SJCRH30 (cell line): ENCODE measurements at regions not wholly inside any gene's neighbourhood (a gene's known extent, or its start where the extent isn't known, plus 50 kb on each side); places are given as distances from the start of the nearest gene placed in this dataset.
"Not testable (repeated sequence)": the region's sequence is repeated elsewhere in the genome, so short reads cannot be mapped to it uniquely, and the experiment has no call there.

ENCODE experiments used
- DNase-seq, 2 experiments: peaks; one replicate each; pipeline ENCODE4 v3.0.0-alpha.2; 2015 to 2020
- H3K27ac ChIP-seq: fragments of 250-450 bp; sonication (Bioruptor Pico); 2 replicates; pipeline ENCODE4 v1.5.1; 2020; ENCODE audit warnings: mild to moderate bottlenecking, moderate library complexity
- H3K27me3 ChIP-seq: fragments of 250-450 bp; sonication (Bioruptor Pico); 2 replicates; pipeline ENCODE4 v1.5.1; 2020; ENCODE audit warnings: mild to moderate bottlenecking, moderate library complexity
- H3K36me3 ChIP-seq: fragments of 250-450 bp; sonication (Bioruptor Pico); 2 replicates; pipeline ENCODE4 v1.5.1; 2020; ENCODE audit warnings: mild to moderate bottlenecking, moderate library complexity
- H3K4me1 ChIP-seq: fragments of 250-450 bp; sonication (Bioruptor Pico); 2 replicates; pipeline ENCODE4 v1.5.1; 2020; ENCODE audit warnings: mild to moderate bottlenecking, moderate library complexity
- H3K4me3 ChIP-seq: fragments of 250-450 bp; sonication (Bioruptor Pico); 2 replicates; pipeline ENCODE4 v1.5.1; 2020; ENCODE audit warnings: mild to moderate bottlenecking, moderate library complexity
- H3K9me3 ChIP-seq: fragments of 250-450 bp; sonication (Bioruptor Pico); replicated peaks from 2 replicates; pipeline ENCODE4 v1.5.1; 2020; ENCODE audit warnings: mild to moderate bottlenecking, moderate library complexity

DNA sequence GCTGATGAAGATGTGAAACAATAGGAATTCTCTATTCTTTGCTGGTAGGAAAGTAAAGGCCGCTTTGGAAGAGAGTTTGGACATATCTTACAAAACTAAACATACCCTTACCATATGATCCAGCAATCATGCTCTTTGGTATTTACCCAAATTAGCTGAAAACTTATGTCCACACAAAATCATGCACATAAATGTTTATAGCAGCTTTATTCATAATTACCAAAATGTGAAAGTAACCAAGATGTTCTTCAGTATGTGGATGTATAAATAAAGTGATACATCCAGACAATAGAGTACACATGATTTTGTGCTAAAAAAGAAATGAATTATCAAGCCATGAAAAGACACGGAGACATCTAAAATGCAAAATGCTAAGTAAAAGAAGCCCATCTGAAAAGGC, 98.7 kb upstream of the SLC35F3 start:
- Histone ChIP-seq H3K9me3 (no peaks in the 10 kb centered on the region), H3K4me3 (no peak overlapping the region), H3K27ac (no peak overlapping the region), H3K4me1 (no peaks in the 10 kb centered on the region), H3K36me3 (no peaks in the 10 kb centered on the region), H3K27me3 (no peaks in the 10 kb centered on the region)
- no peak for DNase-seq

- no peak for DNase-seq
- H3K27ac ChIP-seq = no peak overlapping the region
- no peaks in the 10 kb centered on the region for H3K9me3 ChIP-seq
- no peak overlapping the region for H3K4me3 ChIP-seq
- H3K27me3 ChIP-seq = peaks cover 4% of the 10 kb centered on the region; the same call in 1 of the 2 replicates
- peaks cover 5% of the 10 kb centered on the region for H3K4me1 ChIP-seq
- no peaks in the 10 kb centered on the region for H3K36me3 ChIP-seq
These were observed 89.1 kb upstream of the SLC35F3 start for GRCh38 chr1:233815357-233815756.

- peaks cover 5% of the 10 kb centered on the region for H3K4me1 ChIP-seq
- H3K36me3 ChIP-seq = no peaks in the 10 kb centered on the region
- no peaks in the 10 kb centered on the region for H3K9me3 ChIP-seq
- no peak overlapping the region for H3K4me3 ChIP-seq
- no peak overlapping the region for H3K27ac ChIP-seq
- H3K27me3 ChIP-seq = peaks cover 4% of the 10 kb centered on the region; the same call in 1 of the 2 replicates
- DNase-seq = no peak
These were observed 88.6 kb upstream of the SLC35F3 start for GRCh38 chr1:233815865-233816264.

- Histone ChIP-seq H3K36me3 (no peaks in the 10 kb centered on the region), H3K9me3 (no peaks in the 10 kb centered on the region), H3K4me3 (no peak overlapping the region), H3K4me1 (peaks cover 5% of the 10 kb centered on the region), H3K27me3 (peaks cover 4% of the 10 kb centered on the region; the same call in 1 of the 2 replicates), H3K27ac (no peak overlapping the region)
- no peak for DNase-seq
These were observed 88.1 kb upstream of the SLC35F3 start for GRCh38 chr1:233816348-233816747.

DNA sequence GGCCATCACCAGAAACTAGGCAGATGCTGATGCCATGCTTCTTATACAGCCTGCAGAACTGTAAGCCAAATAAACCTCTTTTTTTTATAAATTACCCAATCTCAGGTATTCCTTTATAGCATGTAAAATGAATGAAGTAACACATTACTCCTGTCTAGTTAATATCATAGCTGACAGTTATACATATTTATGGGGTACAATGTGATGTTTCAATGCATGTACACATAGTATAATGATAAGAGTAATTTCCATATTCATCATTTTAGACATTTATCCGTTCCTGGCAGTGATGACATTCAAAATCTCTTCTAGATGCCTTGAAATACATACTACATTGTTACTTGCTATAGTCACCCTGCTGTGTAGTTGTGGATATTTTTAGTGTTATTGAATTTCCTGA, 85.4 kb upstream of the SLC35F3 start:
- no peaks in the 10 kb centered on the region for H3K36me3 ChIP-seq
- H3K4me1 ChIP-seq = peaks cover 5% of the 10 kb centered on the region
- DNase-seq = no peak
- H3K27me3 ChIP-seq = peaks cover 3% of the 10 kb centered on the region; the same call in 1 of the 2 replicates
- H3K27ac ChIP-seq = no peak overlapping the region
- H3K9me3 ChIP-seq = no peaks in the 10 kb centered on the region
- H3K4me3 ChIP-seq = no peak overlapping the region

DNA sequence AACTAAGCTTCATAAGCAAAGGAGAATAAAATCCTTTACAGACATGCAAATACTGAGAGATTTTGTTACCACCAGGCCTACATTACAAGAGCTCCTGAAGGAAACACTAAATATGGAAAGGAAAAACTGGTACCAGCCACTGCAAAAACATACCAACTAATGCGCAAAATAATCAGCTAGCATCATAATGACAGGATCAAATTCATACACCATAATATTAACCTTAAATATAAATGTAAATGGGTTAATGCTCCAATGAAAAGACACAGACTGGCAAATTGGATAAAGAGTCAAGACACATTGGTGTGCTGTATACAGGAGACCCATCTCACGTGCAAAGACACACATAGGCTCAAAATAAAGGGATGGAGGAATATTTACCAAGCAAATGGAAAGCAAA, 80.3 kb upstream of the SLC35F3 start:
- H3K9me3 ChIP-seq, H3K36me3 ChIP-seq, H3K4me1 ChIP-seq, DNase-seq, H3K4me3 ChIP-seq, H3K27me3 ChIP-seq, H3K27ac ChIP-seq: not testable (repeated sequence)

GRCh38 chr1:233827937-233828336, 76.5 kb upstream of the SLC35F3 start:
- H3K36me3 ChIP-seq, H3K9me3 ChIP-seq, DNase-seq, H3K27ac ChIP-seq, H3K27me3 ChIP-seq, H3K4me1 ChIP-seq, H3K4me3 ChIP-seq: not testable (repeated sequence)

DNA sequence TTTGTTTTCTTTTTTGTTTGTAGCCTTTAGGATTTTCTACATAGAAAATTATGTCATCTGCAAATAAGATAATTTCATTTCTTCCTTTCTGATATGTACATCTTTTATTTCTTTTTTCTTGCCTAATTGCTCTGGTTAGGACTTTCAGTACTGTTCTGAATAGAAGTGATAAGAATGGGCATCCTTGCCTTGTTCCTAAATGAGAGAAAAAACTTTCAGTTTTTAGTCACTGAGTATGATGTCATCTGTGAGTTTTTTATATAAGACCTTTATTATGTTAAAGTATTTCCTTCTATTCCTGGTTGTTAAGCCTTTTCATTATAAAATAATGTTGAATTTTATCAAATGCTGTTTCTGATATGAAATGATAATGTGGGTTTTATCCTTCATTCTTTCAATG, 76.0 kb upstream of the SLC35F3 start:
- H3K4me3 ChIP-seq = no peak overlapping the region
- H3K27ac ChIP-seq = no peak overlapping the region
- no peaks in the 10 kb centered on the region for H3K4me1 ChIP-seq
- no peaks in the 10 kb centered on the region for H3K27me3 ChIP-seq
- H3K9me3 ChIP-seq = no peaks in the 10 kb centered on the region
- H3K36me3 ChIP-seq = no peaks in the 10 kb centered on the region
- no peak for DNase-seq

DNA sequence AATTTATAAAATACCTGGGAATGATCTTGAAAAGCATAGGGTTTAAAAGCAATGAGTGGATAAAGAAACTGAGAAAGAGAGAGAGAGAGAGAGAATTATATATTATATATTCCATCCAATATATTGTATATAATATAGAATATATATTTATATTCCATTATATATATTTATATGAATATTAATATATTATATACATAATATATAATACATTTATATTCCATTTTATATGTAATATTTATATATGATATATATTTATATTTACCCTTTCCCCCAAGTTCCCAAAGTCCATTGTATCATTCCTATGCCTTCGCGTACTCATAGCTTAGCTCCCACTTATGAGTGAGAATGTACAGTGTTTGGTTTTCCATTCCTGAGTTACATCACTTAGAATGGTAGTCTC, 69.9 kb upstream of the SLC35F3 start:
- Histone ChIP-seq H3K27ac (no peak overlapping the region), H3K36me3 (no peaks in the 10 kb centered on the region), H3K27me3 (no peaks in the 10 kb centered on the region), H3K9me3 (no peaks in the 10 kb centered on the region), H3K4me1 (no peaks in the 10 kb centered on the region), H3K4me3 (no peak overlapping the region)
- no peak for DNase-seq

DNA sequence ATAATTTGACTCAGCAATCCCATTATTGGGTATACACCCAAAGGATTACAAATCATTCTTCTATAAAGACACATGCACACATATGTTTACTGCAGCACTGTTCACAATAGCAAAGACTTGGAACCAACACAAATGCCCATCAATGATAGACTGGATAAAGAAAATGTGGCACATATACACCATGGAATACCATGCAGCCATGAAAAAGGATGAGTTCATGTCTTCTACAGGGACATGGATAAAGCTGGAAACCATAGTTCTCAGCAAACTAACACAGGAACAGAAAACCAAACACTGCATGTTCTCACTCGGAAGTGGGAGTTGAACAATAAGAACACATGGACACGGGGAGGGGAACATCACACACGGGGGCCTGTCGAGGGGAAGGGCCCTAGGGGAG, 66.3 kb upstream of the SLC35F3 start:
- not testable (repeated sequence) for H3K9me3 ChIP-seq, H3K4me3 ChIP-seq, H3K36me3 ChIP-seq, H3K4me1 ChIP-seq, H3K27ac ChIP-seq, DNase-seq, H3K27me3 ChIP-seq

GRCh38 chr1:233843525-233844204, 60.8 kb upstream of the SLC35F3 start:
- no peaks in the 10 kb centered on the region; the same call in 1 of the 2 replicates for H3K36me3 ChIP-seq
- peak overlapping the region; percentile 85 for H3K27ac ChIP-seq
- peak; percentile 73 to 82 for DNase-seq
- H3K27me3 ChIP-seq = no peaks in the 10 kb centered on the region
- H3K9me3 ChIP-seq = 0 out of 2 replicates have a peak, but pooled peaks cover 5% of the 10 kb centered on the region
- H3K4me3 ChIP-seq = no peak overlapping the region
- peaks cover 25% of the 10 kb centered on the region for H3K4me1 ChIP-seq

DNA sequence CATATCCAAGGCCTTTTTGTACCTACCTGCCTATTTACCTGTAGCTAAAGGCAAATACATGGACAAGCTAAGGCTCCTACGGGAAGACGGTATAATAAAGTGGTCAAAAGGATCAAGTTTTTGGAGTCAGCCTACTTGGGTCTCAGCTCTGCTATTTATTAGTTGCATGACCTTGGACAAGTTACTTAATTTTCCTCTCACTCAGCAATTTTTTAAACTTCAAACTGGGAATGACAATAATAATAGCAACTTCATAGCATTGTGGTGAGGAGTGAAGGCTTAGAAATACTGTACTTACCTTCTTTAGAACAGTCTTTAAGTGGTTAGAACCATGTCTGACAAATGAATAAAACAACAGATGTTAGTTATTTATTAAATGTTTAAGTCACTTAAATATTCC, 60.2 kb upstream of the SLC35F3 start:
- DNase-seq = no peak
- Histone ChIP-seq H3K4me1 (peaks cover 25% of the 10 kb centered on the region), H3K27ac (peak overlapping the region; percentile 85), H3K36me3 (no peaks in the 10 kb centered on the region; the same call in 1 of the 2 replicates), H3K4me3 (no peak overlapping the region), H3K27me3 (no peaks in the 10 kb centered on the region), H3K9me3 (0 out of 2 replicates have a peak, but pooled peaks cover 5% of the 10 kb centered on the region)

DNA sequence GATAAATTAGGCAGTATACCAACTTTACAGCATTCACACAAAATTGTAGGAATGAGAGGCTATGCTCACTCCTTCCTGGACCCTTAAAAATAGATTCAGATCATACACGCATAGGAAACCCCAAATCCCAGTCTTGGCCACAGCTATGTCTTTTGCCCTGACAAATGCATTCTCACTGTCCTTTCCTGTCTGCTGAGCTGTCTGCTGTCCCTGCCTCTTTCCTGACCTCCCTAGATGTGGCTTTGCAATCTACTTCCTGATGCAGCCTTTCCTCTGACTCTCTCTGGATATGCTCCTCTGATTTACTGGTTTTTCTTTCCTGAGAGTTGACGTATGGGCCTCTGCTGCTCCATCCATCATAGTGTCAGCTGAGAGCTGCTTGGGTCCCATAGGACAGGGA, 59.8 kb upstream of the SLC35F3 start:
- Histone ChIP-seq H3K27ac (peak overlapping the region; percentile 85), H3K27me3 (no peaks in the 10 kb centered on the region), H3K36me3 (no peaks in the 10 kb centered on the region; the same call in 1 of the 2 replicates), H3K4me3 (no peak overlapping the region), H3K4me1 (peaks cover 25% of the 10 kb centered on the region), H3K9me3 (0 out of 2 replicates have a peak, but pooled peaks cover 5% of the 10 kb centered on the region)
- DNase-seq = peak; percentile 35 to 63
